Dendritic cell treated with granulocyte-macrophage colony-stimulating factor and Interleukin-4, amounts not matched to agents 40 ng/mL and 50 ng/mL, for 4 days (primary cell): ENCODE measurements at regions not wholly inside any gene's neighbourhood (a gene's known extent, or its start where the extent isn't known, plus 50 kb on each side); places are given as distances from the start of the nearest gene placed in this dataset.

ENCODE experiments used
- H3K27ac Mint-ChIP-seq: one replicate; pipeline ENCODE4 v1.8.0; 2022; ENCODE audit warnings: mild to moderate bottlenecking, mixed read lengths
- H3K27me3 Mint-ChIP-seq: one replicate; pipeline ENCODE4 v1.8.0; 2022; ENCODE audit warnings: mild to moderate bottlenecking, mixed read lengths
- H3K36me3 Mint-ChIP-seq: one replicate; pipeline ENCODE4 v1.8.0; 2022; ENCODE audit warnings: low read depth, mixed read lengths
- H3K4me1 Mint-ChIP-seq: one replicate; pipeline ENCODE4 v1.8.0; 2022; ENCODE audit warnings: low read depth, mixed read lengths
- H3K4me3 Mint-ChIP-seq: one replicate; pipeline ENCODE4 v1.8.0; 2022; ENCODE audit warnings: mild to moderate bottlenecking, moderate library complexity, mixed read lengths
- H3K9me3 Mint-ChIP-seq: one replicate; pipeline ENCODE4 v1.8.0; 2022; ENCODE audit warnings: mixed read lengths
- intact Hi-C: fragments of 100-400 bp; cut with micrococcal nuclease; formaldehyde crosslinking; loops from one replicate; pipeline ENCODE4 v1.15.0; 2022

DNA sequence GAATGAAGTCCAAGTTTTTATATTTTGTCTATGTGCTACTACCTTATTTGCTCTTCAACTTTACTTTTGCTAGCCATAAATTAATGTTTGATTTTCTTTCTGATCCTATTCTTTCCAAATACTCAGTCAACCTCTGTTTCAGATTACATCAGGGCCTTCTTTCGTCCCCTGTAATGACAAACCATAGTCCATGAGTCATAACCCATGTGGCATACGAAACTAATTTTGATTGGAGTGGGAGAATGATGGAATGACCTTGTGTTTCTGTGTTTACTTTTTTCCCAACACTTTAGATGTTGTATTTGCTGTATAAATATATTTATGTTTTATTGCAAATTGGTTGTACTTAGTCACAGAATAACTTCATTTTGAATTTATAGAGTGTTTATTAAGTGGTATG lies 1043.1 kb downstream of the DTWD2 start:
- Mint-ChIP-seq H3K27me3 (no peaks in the 10 kb centered on the region), H3K4me1 (peaks cover 6% of the 10 kb centered on the region), H3K4me3 (no peak overlapping the region), H3K36me3 (no peaks in the 10 kb centered on the region), H3K9me3 (peaks cover 44% of the 10 kb centered on the region), H3K27ac (no peak overlapping the region)
- intact Hi-C loops = no loop called here

DNA sequence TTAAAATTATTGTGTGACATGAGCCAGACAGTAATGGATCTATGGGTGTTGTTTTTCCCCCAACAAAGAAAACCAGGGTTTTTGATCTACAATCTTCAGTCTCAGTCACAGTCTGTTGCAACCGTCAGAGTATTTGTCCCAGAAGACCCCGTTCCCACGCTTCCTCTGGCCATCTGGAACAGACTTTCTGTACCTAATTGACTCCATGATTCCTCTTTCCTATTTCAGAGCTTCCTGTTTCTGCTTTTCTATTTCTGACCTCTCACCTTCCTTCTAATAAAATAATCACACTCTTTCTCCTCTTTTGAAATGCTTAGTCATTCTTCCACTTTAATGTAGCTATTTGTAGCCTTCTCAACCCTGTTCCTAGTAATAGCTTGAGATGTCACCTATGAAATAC lies 1044.8 kb downstream of the DTWD2 start:
- Mint-ChIP-seq H3K27me3 (no peaks in the 10 kb centered on the region), H3K4me3 (no peak overlapping the region), H3K9me3 (peaks cover 52% of the 10 kb centered on the region), H3K4me1 (peaks cover 6% of the 10 kb centered on the region), H3K36me3 (no peaks in the 10 kb centered on the region), H3K27ac (no peak overlapping the region)
- intact Hi-C loops = no loop called here

DNA sequence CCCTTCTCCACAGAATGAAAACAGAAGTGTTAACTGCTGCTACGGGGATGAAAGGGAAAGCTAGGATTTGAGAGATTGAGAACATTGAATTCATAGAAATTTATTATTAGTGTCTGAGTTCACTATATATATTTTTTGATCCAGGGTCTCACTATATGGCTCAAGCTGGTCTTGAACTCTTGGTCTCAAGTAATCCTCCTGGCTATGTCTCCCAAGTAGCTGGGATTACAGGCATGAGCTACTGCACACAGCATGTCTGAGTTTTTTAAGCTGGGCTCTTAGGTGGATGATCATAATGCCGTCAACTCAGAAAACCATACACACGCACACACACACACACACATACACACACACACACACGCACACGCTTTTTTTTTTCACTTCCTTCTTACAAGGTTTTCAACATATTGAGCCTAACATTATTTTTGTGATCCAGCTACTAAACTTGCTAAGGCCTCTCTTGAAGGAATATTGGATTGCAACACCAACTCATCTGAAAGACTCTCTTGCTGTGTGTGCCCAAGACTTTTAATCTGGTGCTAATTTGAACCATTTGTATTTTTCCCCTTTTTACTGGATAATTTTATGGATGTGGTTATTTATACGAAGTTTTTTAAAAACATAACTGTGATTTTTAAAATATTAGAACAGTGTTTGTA lies 1045.4 kb downstream of the DTWD2 start:
- Mint-ChIP-seq H3K4me3 (no peak overlapping the region), H3K27me3 (no peaks in the 10 kb centered on the region), H3K36me3 (no peaks in the 10 kb centered on the region), H3K4me1 (peaks cover 6% of the 10 kb centered on the region), H3K9me3 (peaks cover 58% of the 10 kb centered on the region), H3K27ac (no peak overlapping the region)
- intact Hi-C loops = no loop called here

DNA sequence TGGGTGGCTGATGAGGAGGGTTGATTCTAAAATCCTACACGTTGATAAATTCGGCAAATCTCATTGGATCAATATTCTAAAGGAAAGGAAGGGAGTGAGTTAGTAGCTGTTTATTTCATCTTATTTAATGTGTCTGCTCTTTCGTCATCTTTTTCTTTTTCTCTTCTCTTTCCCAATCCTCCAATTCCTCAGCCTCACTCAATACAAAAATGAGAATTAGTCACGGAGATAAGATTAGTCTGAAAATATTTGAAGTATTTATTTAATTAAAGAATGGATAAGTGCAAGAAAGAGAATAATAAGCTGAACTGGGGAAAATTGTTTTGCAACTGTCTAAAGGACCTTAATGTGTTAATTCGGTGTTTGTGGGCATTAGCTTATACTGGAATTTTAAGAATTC lies 1095.1 kb downstream of the DTWD2 start:
- H3K36me3 Mint-ChIP-seq = no peaks in the 10 kb centered on the region
- intact Hi-C loops = no loop called here
- H3K9me3 Mint-ChIP-seq = no peaks in the 10 kb centered on the region
- H3K27me3 Mint-ChIP-seq = no peaks in the 10 kb centered on the region
- H3K4me1 Mint-ChIP-seq = peaks cover 11% of the 10 kb centered on the region
- no peak overlapping the region for H3K4me3 Mint-ChIP-seq
- H3K27ac Mint-ChIP-seq = no peak overlapping the region

DNA sequence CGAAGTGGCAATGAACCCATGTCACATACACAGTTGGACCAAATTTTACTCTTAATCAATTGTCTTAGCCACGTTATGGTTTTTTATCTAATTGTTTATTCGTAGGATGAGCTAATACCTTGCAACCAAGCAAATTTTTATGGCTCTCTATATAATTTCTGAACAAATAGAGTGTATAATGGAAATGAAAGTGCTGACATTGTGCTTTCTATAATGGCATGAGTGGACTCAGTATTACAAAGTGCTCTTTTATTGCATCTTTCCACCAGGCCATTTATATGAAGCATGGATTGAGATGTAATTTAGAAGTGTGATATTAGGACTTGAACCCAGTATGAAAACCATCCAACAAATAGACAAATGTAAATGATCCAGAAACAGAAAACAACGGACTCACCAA lies 1096.0 kb downstream of the DTWD2 start:
- Mint-ChIP-seq H3K36me3 (no peaks in the 10 kb centered on the region), H3K4me1 (peaks cover 18% of the 10 kb centered on the region), H3K9me3 (no peaks in the 10 kb centered on the region), H3K4me3 (no peak overlapping the region), H3K27me3 (no peaks in the 10 kb centered on the region), H3K27ac (no peak overlapping the region)
- intact Hi-C loops = no loop called here

DNA sequence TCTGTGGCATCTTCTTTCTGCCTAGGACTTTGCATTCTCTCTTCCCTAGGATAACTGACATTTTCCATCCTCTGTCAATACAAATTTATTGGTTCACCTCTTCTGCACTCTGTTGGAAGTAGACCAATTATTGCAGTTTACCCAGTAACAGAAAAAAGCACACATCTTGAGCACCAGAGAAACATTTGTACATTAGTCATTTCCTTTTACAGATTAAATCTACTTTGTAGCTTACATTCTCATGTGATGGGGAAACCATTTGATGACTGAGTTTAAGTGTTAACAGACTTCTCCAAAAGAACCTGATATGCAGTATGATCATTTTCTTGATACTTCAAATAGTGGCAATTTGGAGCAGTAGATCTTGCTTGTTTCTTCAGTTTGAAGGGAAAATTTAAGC lies 1098.8 kb downstream of the DTWD2 start:
- Mint-ChIP-seq H3K36me3 (no peaks in the 10 kb centered on the region), H3K9me3 (no peaks in the 10 kb centered on the region), H3K4me1 (peaks cover 18% of the 10 kb centered on the region), H3K27me3 (no peaks in the 10 kb centered on the region), H3K27ac (no peak overlapping the region), H3K4me3 (no peak overlapping the region)
- intact Hi-C loops = no loop called here

DNA sequence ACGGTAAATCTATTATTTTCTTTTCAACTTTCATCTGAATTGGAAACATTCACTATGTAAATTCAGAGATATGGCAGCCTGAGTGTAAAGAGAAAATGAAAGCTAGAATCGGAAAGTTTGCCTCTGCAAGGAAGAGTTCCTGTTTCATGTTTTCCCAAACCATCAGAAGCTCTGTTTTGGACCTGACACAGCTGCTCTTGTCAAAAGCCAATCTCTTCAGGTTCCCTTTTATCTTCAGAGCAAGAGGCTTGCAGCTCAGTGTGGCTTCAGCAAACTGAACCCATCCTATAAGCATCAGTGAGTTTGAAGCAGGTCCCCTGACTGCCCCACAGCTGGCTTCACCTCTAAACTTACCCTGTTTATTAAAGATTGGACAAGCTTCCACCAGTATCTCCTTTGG lies 1099.7 kb downstream of the DTWD2 start:
- H3K4me1 Mint-ChIP-seq = peaks cover 18% of the 10 kb centered on the region
- no peaks in the 10 kb centered on the region for H3K36me3 Mint-ChIP-seq
- H3K4me3 Mint-ChIP-seq = peak overlapping the region; percentile 20
- peak overlapping the region; percentile 17 for H3K27ac Mint-ChIP-seq
- H3K27me3 Mint-ChIP-seq = no peaks in the 10 kb centered on the region
- H3K9me3 Mint-ChIP-seq = no peaks in the 10 kb centered on the region
- intact Hi-C loops = no loop called here

DNA sequence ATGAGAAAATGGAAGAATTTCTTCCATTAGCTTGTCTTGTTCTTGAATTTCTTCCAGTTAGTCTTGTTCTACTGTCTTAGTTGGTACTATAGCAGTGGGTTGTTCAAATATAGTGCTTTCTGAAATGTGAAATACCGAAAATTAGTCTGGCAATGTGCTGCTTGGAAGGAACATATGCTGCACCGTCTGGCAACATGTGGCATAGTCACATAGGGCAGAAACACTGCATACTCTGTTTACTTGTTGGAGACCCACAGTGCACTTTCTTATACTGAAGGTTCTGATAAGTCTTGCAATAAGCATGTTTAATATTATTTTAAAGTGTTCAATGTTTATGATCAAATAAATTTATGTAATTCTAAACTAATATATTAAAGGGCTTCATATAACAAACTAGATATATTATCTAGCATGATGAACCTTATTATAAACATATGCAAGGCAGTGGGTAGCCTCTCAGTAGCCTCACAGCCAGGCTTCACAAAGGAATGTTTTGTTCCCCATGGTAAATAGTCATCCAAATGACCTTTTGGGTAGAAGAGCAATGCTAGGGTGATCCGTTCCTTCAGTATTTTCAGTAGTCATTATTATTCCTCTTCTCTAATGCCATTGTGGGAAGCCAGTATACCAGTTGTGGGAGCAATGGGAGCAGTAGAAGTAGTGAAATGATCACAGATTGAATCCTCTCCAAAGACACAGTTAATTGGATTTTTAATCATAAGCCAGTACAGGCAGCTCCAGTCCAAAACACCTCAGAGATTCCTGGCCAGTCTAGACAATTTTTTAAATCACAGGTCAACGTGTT lies 1106.7 kb downstream of the DTWD2 start:
- H3K4me1 Mint-ChIP-seq = no peaks in the 10 kb centered on the region
- no peaks in the 10 kb centered on the region for H3K36me3 Mint-ChIP-seq
- no peak overlapping the region for H3K4me3 Mint-ChIP-seq

DNA sequence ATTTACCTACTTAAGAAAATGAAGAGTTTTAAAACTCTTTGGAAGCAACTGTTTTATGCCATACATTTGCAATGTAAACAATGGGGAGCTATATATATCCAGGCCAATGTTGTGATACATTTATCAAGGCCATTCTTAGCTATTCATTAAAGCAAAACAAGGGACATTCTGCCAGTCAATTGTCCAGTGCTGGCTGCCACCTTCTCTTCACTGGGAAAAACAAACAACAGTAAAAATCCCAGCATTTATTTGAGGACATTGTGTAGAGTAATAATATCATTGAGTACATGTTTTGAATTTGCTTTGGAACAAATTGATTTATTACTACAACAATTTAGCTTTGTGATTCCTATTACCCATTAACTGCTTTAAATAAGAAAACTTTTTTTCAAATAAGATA lies 1107.4 kb downstream of the DTWD2 start:
- no peaks in the 10 kb centered on the region for H3K9me3 Mint-ChIP-seq
- H3K4me3 Mint-ChIP-seq = no peak overlapping the region
- H3K4me1 Mint-ChIP-seq = no peaks in the 10 kb centered on the region
- H3K27me3 Mint-ChIP-seq = no peaks in the 10 kb centered on the region
- intact Hi-C loops = no loop called here
- no peaks in the 10 kb centered on the region for H3K36me3 Mint-ChIP-seq
- H3K27ac Mint-ChIP-seq = no peak overlapping the region

More for the DNA sequence above, 1106.7 kb downstream of the DTWD2 start:
- Mint-ChIP-seq H3K9me3 (no peaks in the 10 kb centered on the region), H3K27me3 (no peaks in the 10 kb centered on the region), H3K27ac (no peak overlapping the region)
- intact Hi-C loops = no loop called here

DNA sequence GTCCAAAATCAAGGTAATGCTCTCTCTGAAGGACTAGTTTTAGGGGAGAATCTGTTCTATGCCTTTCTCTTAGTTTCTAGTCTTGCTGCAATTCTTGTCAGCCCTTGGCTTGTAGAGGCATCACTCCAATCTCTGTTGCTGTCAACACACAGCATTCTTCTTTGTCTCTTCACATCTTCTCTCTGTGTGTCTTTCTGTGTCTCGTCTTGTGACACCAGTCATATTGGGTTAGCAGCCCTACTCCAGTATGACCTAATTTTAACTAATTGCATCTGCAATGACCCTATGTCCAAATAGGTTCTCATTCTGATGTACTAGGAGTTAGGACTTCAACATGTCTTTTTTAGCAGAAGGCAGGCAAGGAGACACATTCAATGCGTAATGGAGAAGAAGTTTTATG lies 1110.6 kb downstream of the DTWD2 start:
- no peaks in the 10 kb centered on the region for H3K36me3 Mint-ChIP-seq
- H3K4me1 Mint-ChIP-seq = no peaks in the 10 kb centered on the region
- intact Hi-C loops = no loop called here

DNA sequence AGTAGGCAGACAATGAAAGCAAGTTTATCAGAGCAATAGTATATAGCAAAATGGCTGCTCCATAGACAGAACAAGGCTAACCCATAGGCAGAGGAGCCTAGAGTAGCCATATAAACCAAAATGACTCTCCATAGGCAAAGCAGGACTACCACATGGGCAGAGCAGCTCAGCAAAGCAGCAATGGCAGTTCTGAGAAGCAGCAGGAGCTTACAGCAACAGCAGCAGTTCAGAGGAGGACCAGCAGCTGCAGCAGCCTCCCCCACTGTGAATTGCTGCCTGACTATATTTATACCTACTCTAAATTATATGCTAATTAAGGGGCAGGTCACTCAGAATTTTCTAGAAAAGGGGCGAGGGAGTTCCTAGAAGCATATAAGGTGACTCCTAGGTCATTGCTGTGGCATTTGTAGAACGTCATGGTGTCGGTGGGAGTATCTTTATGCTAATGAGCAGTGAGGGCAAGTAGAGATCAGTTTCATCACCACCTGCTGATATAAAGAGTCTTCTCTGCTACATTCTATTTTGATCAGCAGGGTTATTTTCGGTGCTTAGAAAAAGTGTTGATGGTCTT lies 1115.5 kb downstream of the DTWD2 start:
- Mint-ChIP-seq H3K27ac (no peak overlapping the region), H3K4me1 (no peaks in the 10 kb centered on the region), H3K4me3 (no peak overlapping the region), H3K27me3 (no peaks in the 10 kb centered on the region), H3K36me3 (no peaks in the 10 kb centered on the region), H3K9me3 (no peaks in the 10 kb centered on the region)
- intact Hi-C loops = no loop called here

More for the DNA sequence above, 1110.6 kb downstream of the DTWD2 start:
- H3K4me3 Mint-ChIP-seq = no peak overlapping the region
- H3K27ac Mint-ChIP-seq = no peak overlapping the region
- no peaks in the 10 kb centered on the region for H3K9me3 Mint-ChIP-seq
- H3K27me3 Mint-ChIP-seq = no peaks in the 10 kb centered on the region

DNA sequence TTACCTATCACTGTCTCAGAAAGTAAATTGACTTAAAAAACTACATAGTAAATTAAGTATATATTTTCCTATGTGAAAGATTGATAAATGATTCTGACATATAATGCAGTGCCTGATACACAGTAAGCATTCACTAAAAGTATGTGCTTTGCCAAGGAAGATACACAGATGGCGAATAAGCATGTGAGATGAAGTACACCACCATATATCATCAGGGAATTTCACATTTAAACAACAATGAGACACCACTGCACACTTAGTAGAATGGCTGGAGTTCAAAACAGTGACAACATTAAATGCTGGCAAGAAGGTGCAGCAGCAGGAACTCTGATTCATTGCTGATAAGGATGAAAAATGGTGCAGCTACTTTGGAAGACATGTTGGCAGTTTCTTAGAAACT lies 1118.8 kb downstream of the DTWD2 start:
- Mint-ChIP-seq H3K27me3 (no peaks in the 10 kb centered on the region), H3K36me3 (no peaks in the 10 kb centered on the region), H3K9me3 (no peaks in the 10 kb centered on the region), H3K4me3 (no peak overlapping the region), H3K27ac (no peak overlapping the region), H3K4me1 (no peaks in the 10 kb centered on the region)
- intact Hi-C loops = no loop called here

DNA sequence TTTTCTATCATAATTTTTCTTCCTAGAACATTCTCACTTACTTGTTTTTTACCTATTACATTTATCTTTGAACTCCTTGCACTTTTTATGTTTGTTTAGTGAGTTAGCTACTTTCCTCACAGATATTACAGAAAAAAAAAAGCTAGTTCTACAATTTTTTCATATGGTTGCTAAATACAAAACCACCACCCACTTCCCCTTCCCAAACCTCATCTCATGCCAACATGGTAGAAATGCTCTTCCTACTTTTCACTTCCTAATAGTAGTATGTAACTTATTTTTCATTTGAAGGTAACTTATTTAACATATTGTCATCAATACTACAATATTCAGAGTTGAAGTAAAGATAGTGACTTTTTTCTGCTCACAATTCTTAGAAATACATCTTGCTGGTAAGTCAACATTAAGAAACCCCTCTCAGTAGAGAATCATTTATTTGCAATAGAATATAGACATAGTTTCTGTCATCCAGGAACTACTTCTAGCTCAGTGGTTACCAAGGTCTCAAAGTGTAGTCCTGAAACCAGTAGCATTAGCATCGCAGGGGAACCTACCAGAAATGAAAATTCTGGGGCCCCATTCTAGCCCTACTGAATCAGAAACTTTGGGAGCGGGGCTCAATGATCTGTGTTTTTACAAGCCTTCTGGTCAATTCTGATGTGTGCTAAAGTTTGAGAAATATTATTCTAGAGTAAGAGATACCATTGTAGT lies 1124.6 kb downstream of the DTWD2 start:
- no peaks in the 10 kb centered on the region for H3K9me3 Mint-ChIP-seq
- no peak overlapping the region for H3K4me3 Mint-ChIP-seq
- intact Hi-C loops = no loop called here
- no peaks in the 10 kb centered on the region for H3K27me3 Mint-ChIP-seq
- H3K36me3 Mint-ChIP-seq = no peaks in the 10 kb centered on the region
- peak overlapping the region; percentile 14 for H3K27ac Mint-ChIP-seq
- peaks cover 27% of the 10 kb centered on the region for H3K4me1 Mint-ChIP-seq

DNA sequence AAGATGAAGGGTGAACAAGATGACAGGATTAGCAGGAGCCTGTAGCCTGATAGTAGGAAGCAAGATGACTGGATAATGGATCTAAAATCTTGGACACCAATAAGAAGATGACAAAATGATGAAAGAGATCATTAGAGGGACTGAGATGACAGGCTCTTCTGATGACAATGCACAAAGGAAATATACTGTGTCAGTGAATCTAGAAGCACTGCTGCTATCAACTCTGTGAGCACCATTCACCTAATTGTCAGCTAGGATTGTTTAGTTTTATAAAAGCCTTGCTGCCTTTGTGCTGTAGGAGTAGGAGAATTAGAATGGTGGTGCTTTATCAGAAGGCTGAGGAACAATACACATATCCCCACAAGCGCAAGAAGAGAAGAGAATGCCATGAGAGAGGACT lies 1127.8 kb downstream of the DTWD2 start:
- Mint-ChIP-seq H3K27ac (no peak overlapping the region), H3K4me1 (peaks cover 37% of the 10 kb centered on the region), H3K4me3 (no peak overlapping the region), H3K36me3 (no peaks in the 10 kb centered on the region), H3K27me3 (no peaks in the 10 kb centered on the region), H3K9me3 (peaks cover 8% of the 10 kb centered on the region)
- intact Hi-C loops = no loop called here
